ENCODE measurements at regions not wholly inside any gene's neighbourhood (a gene's known extent, or its start where the extent isn't known, plus 50 kb on each side); places are given as distances from the start of the nearest gene placed in this dataset.

GRCh38 chr12:13602172-13602571, 379.2 kb downstream of the GRIN2B start:
- Mint-ChIP-seq H3K4me3 (no peak overlapping the region), H3K36me3 (ENCODE audit: low read depth) (no peaks in the 10 kb centered on the region), H3K27me3 (peaks cover 4% of the 10 kb centered on the region), H3K9me3 (no peaks in the 10 kb centered on the region), H3K4me1 (no peaks in the 10 kb centered on the region), H3K27ac (no peak overlapping the region)
- intact Hi-C loops (cut with micrococcal nuclease), result no loop called here
- no peak for DNase-seq

GRCh38 chr12:13599176-13599575, 382.2 kb downstream of the GRIN2B start:
- no peak for DNase-seq
- H3K4me1 Mint-ChIP-seq, result no peaks in the 10 kb centered on the region
- peaks cover 1% of the 10 kb centered on the region for H3K9me3 Mint-ChIP-seq
- intact Hi-C loops (cut with micrococcal nuclease), result no loop called here
- H3K27ac Mint-ChIP-seq, result no peak overlapping the region
- H3K36me3 Mint-ChIP-seq (ENCODE audit: low read depth), result no peaks in the 10 kb centered on the region
- no peak overlapping the region for H3K4me3 Mint-ChIP-seq
- peaks cover 5% of the 10 kb centered on the region for H3K27me3 Mint-ChIP-seq

GRCh38 chr12:13597837-13598236, 383.6 kb downstream of the GRIN2B start:
- Mint-ChIP-seq H3K4me1 (no peaks in the 10 kb centered on the region), H3K27me3 (peaks cover 6% of the 10 kb centered on the region), H3K36me3 (ENCODE audit: low read depth) (no peaks in the 10 kb centered on the region), H3K27ac (no peak overlapping the region), H3K9me3 (peaks cover 6% of the 10 kb centered on the region), H3K4me3 (no peak overlapping the region)
- DNase-seq, result no peak
- intact Hi-C loops (cut with micrococcal nuclease), result no loop called here

GRCh38 chr12:13597166-13597565, 384.2 kb downstream of the GRIN2B start:
- intact Hi-C loops (cut with micrococcal nuclease), result no loop called here
- peaks cover 6% of the 10 kb centered on the region for H3K27me3 Mint-ChIP-seq
- DNase-seq, result no peak
- H3K27ac Mint-ChIP-seq, result no peak overlapping the region
- H3K4me1 Mint-ChIP-seq, result peaks cover 5% of the 10 kb centered on the region
- peaks cover 6% of the 10 kb centered on the region for H3K9me3 Mint-ChIP-seq
- no peaks in the 10 kb centered on the region for H3K36me3 Mint-ChIP-seq (ENCODE audit: low read depth)
- no peak overlapping the region for H3K4me3 Mint-ChIP-seq

- intact Hi-C loops (cut with micrococcal nuclease), result no loop called here
- Mint-ChIP-seq H3K4me1 (peaks cover 9% of the 10 kb centered on the region), H3K4me3 (no peak overlapping the region), H3K27me3 (peaks cover 6% of the 10 kb centered on the region), H3K27ac (no peak overlapping the region), H3K36me3 (ENCODE audit: low read depth) (no peaks in the 10 kb centered on the region), H3K9me3 (peaks cover 6% of the 10 kb centered on the region)
- DNase-seq, result no peak
Measured at GRCh38 chr12:13596714-13597113, 384.7 kb downstream of the GRIN2B start.

GRCh38 chr12:13595536-13596443, 385.6 kb downstream of the GRIN2B start:
- Mint-ChIP-seq H3K36me3 (ENCODE audit: low read depth) (no peaks in the 10 kb centered on the region), H3K27ac (no peak overlapping the region), H3K4me1 (peaks cover 11% of the 10 kb centered on the region), H3K27me3 (peaks cover 2% of the 10 kb centered on the region), H3K9me3 (peaks cover 6% of the 10 kb centered on the region), H3K4me3 (no peak overlapping the region)
- no peak for DNase-seq
- intact Hi-C loops (cut with micrococcal nuclease), result no loop called here

- Mint-ChIP-seq H3K36me3 (ENCODE audit: low read depth) (no peaks in the 10 kb centered on the region), H3K4me3 (no peak overlapping the region), H3K9me3 (peaks cover 6% of the 10 kb centered on the region), H3K27me3 (peaks cover 2% of the 10 kb centered on the region), H3K4me1 (peaks cover 11% of the 10 kb centered on the region), H3K27ac (no peak overlapping the region)
- no peak for DNase-seq
- intact Hi-C loops (cut with micrococcal nuclease), result no loop called here
Measured at GRCh38 chr12:13594731-13595514, 386.5 kb downstream of the GRIN2B start.

- no peaks in the 10 kb centered on the region for H3K36me3 Mint-ChIP-seq (ENCODE audit: low read depth)
- no peak overlapping the region for H3K4me3 Mint-ChIP-seq
- H3K4me1 Mint-ChIP-seq, result peaks cover 14% of the 10 kb centered on the region
- no peak for DNase-seq
- peaks cover 6% of the 10 kb centered on the region for H3K9me3 Mint-ChIP-seq
- no peak overlapping the region for H3K27ac Mint-ChIP-seq
- intact Hi-C loops (cut with micrococcal nuclease), result no loop called here
- peaks cover 4% of the 10 kb centered on the region for H3K27me3 Mint-ChIP-seq
Measured at GRCh38 chr12:13592063-13592942, 389.1 kb downstream of the GRIN2B start.

GRCh38 chr12:13591488-13591887, 389.9 kb downstream of the GRIN2B start:
- Mint-ChIP-seq H3K27me3 (peaks cover 4% of the 10 kb centered on the region), H3K4me1 (peaks cover 14% of the 10 kb centered on the region), H3K36me3 (ENCODE audit: low read depth) (no peaks in the 10 kb centered on the region), H3K4me3 (no peak overlapping the region), H3K27ac (no peak overlapping the region), H3K9me3 (peaks cover 6% of the 10 kb centered on the region)
- intact Hi-C loops (cut with micrococcal nuclease), result no loop called here
- no peak for DNase-seq

- intact Hi-C loops (cut with micrococcal nuclease), result no loop called here
- H3K27me3 Mint-ChIP-seq, result peaks cover 4% of the 10 kb centered on the region
- no peak overlapping the region for H3K27ac Mint-ChIP-seq
- no peak overlapping the region for H3K4me3 Mint-ChIP-seq
- DNase-seq, result no peak
- H3K9me3 Mint-ChIP-seq, result peaks cover 6% of the 10 kb centered on the region
- H3K36me3 Mint-ChIP-seq (ENCODE audit: low read depth), result no peaks in the 10 kb centered on the region
- peaks cover 14% of the 10 kb centered on the region for H3K4me1 Mint-ChIP-seq
Measured at GRCh38 chr12:13591059-13591458, 390.3 kb downstream of the GRIN2B start.

- no peak overlapping the region for H3K4me3 Mint-ChIP-seq
- H3K4me1 Mint-ChIP-seq, result peaks cover 14% of the 10 kb centered on the region
- H3K9me3 Mint-ChIP-seq, result peaks cover under 1% of the 10 kb centered on the region
- H3K27me3 Mint-ChIP-seq, result peaks cover 2% of the 10 kb centered on the region
- no peaks in the 10 kb centered on the region for H3K36me3 Mint-ChIP-seq (ENCODE audit: low read depth)
- no peak for DNase-seq
- intact Hi-C loops (cut with micrococcal nuclease), result no loop called here
- no peak overlapping the region for H3K27ac Mint-ChIP-seq
Measured at GRCh38 chr12:13588574-13588973, 392.0 kb downstream of the EMP1 start.

- DNase-seq, result no peak
- intact Hi-C loops (cut with micrococcal nuclease), result no loop called here
- Mint-ChIP-seq H3K36me3 (ENCODE audit: low read depth) (no peaks in the 10 kb centered on the region), H3K4me1 (peaks cover 14% of the 10 kb centered on the region), H3K27ac (no peak overlapping the region), H3K9me3 (no peaks in the 10 kb centered on the region), H3K27me3 (peaks cover 2% of the 10 kb centered on the region), H3K4me3 (no peak overlapping the region)
Measured at GRCh38 chr12:13587721-13588390, 391.3 kb downstream of the EMP1 start.

- Mint-ChIP-seq H3K27ac (no peak overlapping the region), H3K36me3 (ENCODE audit: low read depth) (no peaks in the 10 kb centered on the region), H3K9me3 (no peaks in the 10 kb centered on the region), H3K27me3 (peaks cover 2% of the 10 kb centered on the region), H3K4me3 (no peak overlapping the region), H3K4me1 (peaks cover 3% of the 10 kb centered on the region)
- intact Hi-C loops (cut with micrococcal nuclease), result no loop called here
- DNase-seq, result no peak
Measured at GRCh38 chr12:13586361-13586760, 389.8 kb downstream of the EMP1 start.

Measured in activated CD4-positive, alpha-beta T cell treated with anti-CD3 and anti-CD28 coated beads, Interleukin-2, amount 10 ng/mL, durations not matched to agents 24 days and 14 days (primary cell).